Omental fat pad (tissue), 3 donors: ENCODE measurements at regions not wholly inside any gene's neighbourhood (a gene's known extent, or its start where the extent isn't known, plus 50 kb on each side); places are given as distances from the start of the nearest gene placed in this dataset.

Source experiments
- ATAC-seq: fragments of 150-250 bp; one replicate; pipeline ENCODE4 v1.9.1; 2016; ENCODE audit warnings: mild to moderate bottlenecking, moderate library complexity; ENCODE audit not compliant: low FRiP score
- DNase-seq: peaks from one replicate; pipeline ENCODE4 v3.0.0-alpha.2; 2019; ENCODE audit warnings: low spot score
- TF ChIP-seq, protein P1 (sequence below), 3 donors: fragments of 450-650 bp; IDR thresholded peaks; one replicate each; pipeline ENCODE4 v1.5.1; 2016 to 2017; ENCODE audit warnings: antibody characterized with exemption in 3 of 3, mild to moderate bottlenecking in 3 of 3, moderate library complexity in 2 of 3

DNA sequence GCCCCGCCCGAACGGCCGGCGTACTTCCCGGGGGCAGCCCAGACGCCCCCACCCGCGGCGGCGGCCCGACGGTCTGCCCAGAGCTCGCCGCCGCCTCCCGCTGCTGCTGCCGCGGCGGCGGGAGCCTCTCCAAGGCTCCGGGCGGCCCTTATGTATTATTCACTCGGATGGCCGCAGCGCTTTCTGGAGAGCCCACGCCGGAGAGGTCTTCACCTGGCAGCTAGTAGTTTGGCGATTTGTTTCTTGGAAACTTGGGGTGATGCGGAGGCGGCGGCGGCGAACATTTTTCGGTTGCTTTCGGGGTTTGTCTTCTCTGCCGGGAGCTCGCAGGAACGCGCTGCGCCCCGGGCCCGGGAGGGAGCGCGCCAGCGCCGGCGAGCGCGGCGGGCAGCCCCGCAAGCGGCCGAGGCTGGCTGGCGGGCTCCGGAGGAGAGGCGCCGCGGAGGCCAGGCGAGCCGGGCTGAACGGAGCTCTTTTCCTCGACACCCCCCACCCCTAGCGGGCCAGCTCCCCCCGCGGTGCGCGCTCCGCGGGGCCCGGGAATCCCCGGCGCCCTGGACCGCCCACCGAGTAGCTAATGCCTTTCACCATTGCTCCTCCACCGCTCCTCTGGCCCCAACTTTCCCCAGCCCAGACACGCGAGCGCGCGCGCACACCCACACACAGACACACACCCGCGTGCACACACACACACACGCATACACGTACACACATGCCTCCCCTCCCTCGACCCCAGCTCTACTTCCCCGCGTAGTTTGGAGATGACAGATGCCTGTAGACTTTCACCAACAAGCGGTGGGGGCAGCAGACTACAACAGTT, 113.5 kb downstream of the DHX15 start:
- ATAC-seq (peak; percentile 45), DNase-seq (no peak)
- TF ChIP-seq, protein P1, sequence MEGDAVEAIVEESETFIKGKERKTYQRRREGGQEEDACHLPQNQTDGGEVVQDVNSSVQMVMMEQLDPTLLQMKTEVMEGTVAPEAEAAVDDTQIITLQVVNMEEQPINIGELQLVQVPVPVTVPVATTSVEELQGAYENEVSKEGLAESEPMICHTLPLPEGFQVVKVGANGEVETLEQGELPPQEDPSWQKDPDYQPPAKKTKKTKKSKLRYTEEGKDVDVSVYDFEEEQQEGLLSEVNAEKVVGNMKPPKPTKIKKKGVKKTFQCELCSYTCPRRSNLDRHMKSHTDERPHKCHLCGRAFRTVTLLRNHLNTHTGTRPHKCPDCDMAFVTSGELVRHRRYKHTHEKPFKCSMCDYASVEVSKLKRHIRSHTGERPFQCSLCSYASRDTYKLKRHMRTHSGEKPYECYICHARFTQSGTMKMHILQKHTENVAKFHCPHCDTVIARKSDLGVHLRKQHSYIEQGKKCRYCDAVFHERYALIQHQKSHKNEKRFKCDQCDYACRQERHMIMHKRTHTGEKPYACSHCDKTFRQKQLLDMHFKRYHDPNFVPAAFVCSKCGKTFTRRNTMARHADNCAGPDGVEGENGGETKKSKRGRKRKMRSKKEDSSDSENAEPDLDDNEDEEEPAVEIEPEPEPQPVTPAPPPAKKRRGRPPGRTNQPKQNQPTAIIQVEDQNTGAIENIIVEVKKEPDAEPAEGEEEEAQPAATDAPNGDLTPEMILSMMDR (IDR thresholded peaks at IDR 0.05): no peak

- no peak for ATAC-seq
- TF ChIP-seq, protein P1 (IDR thresholded peaks at IDR 0.05): no peak
- DNase-seq: no peak
These were observed 116.3 kb downstream of the DHX15 start for GRCh38 chr4:24468071-24468470.

GRCh38 chr4:24464566-24464965, 119.8 kb downstream of the DHX15 start:
- TF ChIP-seq, protein P1 (IDR thresholded peaks at IDR 0.05): no peak
- DNase-seq (no peak), ATAC-seq (no peak)

DNA sequence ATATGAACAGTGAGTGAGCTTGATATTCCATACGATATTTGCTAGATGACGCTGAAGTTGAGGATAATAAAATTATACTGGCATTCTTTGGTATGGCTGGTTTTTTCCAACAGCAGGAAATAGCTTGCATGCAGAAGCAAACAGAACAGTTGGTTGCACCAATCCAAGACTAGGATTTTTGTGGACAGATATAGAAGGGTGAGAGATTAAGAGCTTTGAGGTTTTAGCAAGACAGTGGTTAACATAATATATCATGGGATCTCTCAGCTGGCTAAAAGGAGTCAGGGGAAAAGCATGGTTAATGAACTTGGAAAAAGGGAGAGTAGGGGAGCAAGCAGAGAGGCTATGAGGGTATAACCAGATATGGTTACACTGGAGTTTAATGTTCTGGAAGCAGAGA, 127.9 kb downstream of the DHX15 start:
- TF ChIP-seq, protein P1 (IDR thresholded peaks at IDR 0.05): no peak
- no peak for DNase-seq
- ATAC-seq: no peak

DNA sequence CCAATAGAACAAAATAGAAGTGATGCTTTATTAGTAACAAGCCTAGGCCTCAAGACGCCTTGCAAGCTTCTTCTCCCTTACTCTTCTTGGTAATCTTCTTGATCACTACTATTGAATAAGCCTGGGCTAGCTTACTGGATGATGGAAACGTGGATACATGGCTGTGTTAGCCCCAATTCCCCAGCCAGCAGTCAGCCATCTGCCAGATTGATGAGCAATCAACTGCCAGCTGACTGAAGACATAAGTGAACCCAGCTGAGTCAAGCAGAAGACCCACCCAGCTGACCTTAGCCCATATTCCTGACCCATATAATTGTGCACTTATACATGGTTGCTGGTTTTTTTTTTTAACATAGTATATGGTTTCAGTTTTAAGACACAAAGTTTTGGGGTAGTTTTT, 130.4 kb downstream of the DHX15 start:
- TF ChIP-seq, protein P1 (IDR thresholded peaks at IDR 0.05): no peak
- no peak for DNase-seq
- ATAC-seq: no peak

DNA sequence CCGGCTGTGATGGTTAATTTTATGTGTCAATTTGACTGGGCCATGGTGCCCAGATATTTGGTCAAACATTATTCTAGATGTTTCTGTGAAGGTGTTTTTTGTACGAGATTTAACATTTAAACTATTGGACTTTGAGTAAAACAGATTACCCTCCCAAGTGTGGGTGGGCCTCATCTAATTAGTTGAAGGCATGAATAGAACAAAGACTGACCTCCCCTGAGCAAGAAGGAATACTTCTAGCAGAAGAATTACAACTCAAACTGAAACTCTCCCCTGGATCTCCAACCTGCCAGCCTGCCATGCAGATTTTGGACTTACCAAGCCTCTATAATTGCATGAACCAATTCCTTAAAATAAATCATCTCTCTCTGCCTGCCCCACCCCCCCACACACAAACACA, 132.5 kb downstream of the DHX15 start:
- ATAC-seq (no peak), DNase-seq (no peak)
- TF ChIP-seq, protein P1 (IDR thresholded peaks at IDR 0.05): no peak

DNA sequence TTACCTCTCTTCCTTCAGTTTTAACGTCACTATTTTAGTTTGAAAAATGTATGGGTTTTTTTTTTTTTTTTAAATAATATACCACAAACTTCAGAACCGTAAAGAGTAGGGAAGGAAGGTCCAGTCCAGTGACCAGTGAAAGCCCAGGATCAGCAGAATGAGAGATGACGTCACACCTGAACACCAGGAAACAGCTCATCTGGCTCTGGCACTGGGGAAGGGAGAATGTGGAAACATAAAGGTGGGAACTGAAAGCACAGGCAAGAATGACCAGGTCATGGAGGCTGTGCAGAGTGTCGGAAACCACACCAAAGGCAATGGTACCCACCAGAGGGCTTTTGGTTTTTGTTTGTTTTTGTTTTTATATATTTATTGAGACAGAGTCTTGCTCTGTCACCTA, 141.2 kb downstream of the DHX15 start:
- ATAC-seq: no peak
- TF ChIP-seq, protein P1 (IDR thresholded peaks at IDR 0.05): no peak
- DNase-seq: no peak
